GM23338 (cell line): ENCODE measurements at regions not wholly inside any gene's neighbourhood (a gene's known extent, or its start where the extent isn't known, plus 50 kb on each side); places are given as distances from the start of the nearest gene placed in this dataset.

Source experiments
- ATAC-seq: fragments of 200-7000 bp; cut with Tn5 transposase; 3 replicates; pipeline ENCODE4 v1.9.1; 2020
- DNase-seq: peaks from one replicate; pipeline ENCODE4 v3.0.0-alpha.2; 2015; ENCODE audit warnings: low spot score
- H2AFZ ChIP-seq: fragments of 200-600 bp; sonication (generic); 2 replicates; pipeline ENCODE4 v1.8.0; 2016; ENCODE audit warnings: antibody characterized with exemption, mild to moderate bottlenecking, moderate library complexity
- H3F3A ChIP-seq: fragments of 200-600 bp; sonication (generic); replicated peaks from 2 replicates; pipeline ENCODE4 v1.8.0; 2017; ENCODE audit warnings: antibody characterized with exemption, mixed run types, low read depth
- H3K27ac ChIP-seq: fragments of 200-600 bp; sonication (generic); 2 replicates; pipeline ENCODE4 v1.6.1; 2016; ENCODE audit warnings: low read depth
- H3K27me3 ChIP-seq: fragments of 200-600 bp; sonication (generic); 2 replicates; pipeline ENCODE4 v1.8.0; 2016; ENCODE audit warnings: mild to moderate bottlenecking, mixed run types, moderate library complexity; ENCODE audit not compliant: insufficient read depth
- H3K36me3 ChIP-seq: fragments of 200-600 bp; sonication (generic); 2 replicates; pipeline ENCODE4 v1.8.0; 2016; ENCODE audit warnings: mild to moderate bottlenecking; ENCODE audit not compliant: insufficient read depth
- H3K4me1 ChIP-seq: fragments of 200-600 bp; sonication (generic); 2 replicates; pipeline ENCODE4 v1.8.0; 2016; ENCODE audit warnings: mild to moderate bottlenecking, moderate library complexity; ENCODE audit not compliant: insufficient read depth
- H3K4me2 ChIP-seq: fragments of 200-600 bp; sonication (generic); 2 replicates; pipeline ENCODE4 v1.7.1; 2017; ENCODE audit warnings: mixed run types
- H3K4me3 ChIP-seq: fragments of 200-600 bp; sonication (generic); 2 replicates; pipeline ENCODE4 v1.6.1; 2016; ENCODE audit warnings: mixed run types
- H3K79me2 ChIP-seq: fragments of 200-600 bp; sonication (generic); replicated peaks from 2 replicates; pipeline ENCODE4 v1.8.0; 2017; ENCODE audit warnings: mild to moderate bottlenecking; ENCODE audit not compliant: insufficient read depth
- H3K9me2 ChIP-seq: fragments of 200-600 bp; sonication (generic); 2 replicates; pipeline ENCODE4 v1.8.0; 2017; ENCODE audit not compliant: insufficient read depth
- H4K20me1 ChIP-seq: fragments of 200-600 bp; sonication (generic); replicated peaks from 2 replicates; pipeline ENCODE4 v1.8.0; 2017; ENCODE audit warnings: mild to moderate bottlenecking; ENCODE audit not compliant: insufficient read depth
- H3K27ac Mint-ChIP-seq: 2 replicates; pipeline ENCODE4 v1.8.0; 2020; ENCODE audit warnings: inconsistent platforms, mild to moderate bottlenecking, moderate library complexity, mixed read lengths
- H3K27me3 Mint-ChIP-seq: 3 replicates; pipeline ENCODE4 v1.8.0; 2022; ENCODE audit warnings: low read depth, mild to moderate bottlenecking, moderate library complexity, mixed read lengths, inconsistent platforms; ENCODE audit not compliant: insufficient read depth, poor library complexity
- H3K36me3 Mint-ChIP-seq: 3 replicates; pipeline ENCODE4 v1.8.0; 2021; ENCODE audit warnings: low read depth, mild to moderate bottlenecking, inconsistent platforms, moderate library complexity, mixed read lengths
- H3K4me1 Mint-ChIP-seq: 3 replicates; pipeline ENCODE4 v1.8.0; 2020; ENCODE audit warnings: mild to moderate bottlenecking, inconsistent platforms, mixed read lengths
- H3K4me3 Mint-ChIP-seq: 3 replicates; pipeline ENCODE4 v1.8.0; 2021; ENCODE audit warnings: moderate library complexity, mild to moderate bottlenecking, inconsistent platforms, mixed read lengths
- H3K9me3 Mint-ChIP-seq: 3 replicates; pipeline ENCODE4 v1.8.0; 2020; ENCODE audit warnings: moderate library complexity, mild to moderate bottlenecking, inconsistent platforms, mixed read lengths
- CREB1 ChIP-seq: fragments of 250-450 bp; sonication (Bioruptor Pico); IDR thresholded peaks from 2 replicates; pipeline ENCODE4 v1.5.0; 2020; ENCODE audit warnings: low read depth, mild to moderate bottlenecking, moderate library complexity
- EZH2 ChIP-seq: fragments of 200-600 bp; sonication (generic); IDR thresholded peaks from one replicate; pipeline ENCODE4 v1.8.0; 2017; ENCODE audit warnings: antibody characterized with exemption, mild to moderate bottlenecking, low read depth; ENCODE audit not compliant: unreplicated experiment
- EZH2phosphoT487 ChIP-seq: fragments of 200-600 bp; sonication (generic); IDR thresholded peaks from one replicate; pipeline ENCODE4 v1.8.1; 2018; ENCODE audit warnings: antibody characterized with exemption; ENCODE audit not compliant: unreplicated experiment
- NANOG ChIP-seq: IDR thresholded peaks from 2 replicates; pipeline ENCODE4 v1.6.1; 2016; ENCODE audit warnings: antibody characterized with exemption, borderline replicate concordance
- POLR2AphosphoS5 ChIP-seq: IDR thresholded peaks from 2 replicates; pipeline ENCODE4 v1.6.1; 2016; ENCODE audit warnings: antibody characterized with exemption, low read depth
- ZNF114 ChIP-seq: fragments of 250-450 bp; sonication (Bioruptor Pico); IDR thresholded peaks from 2 replicates; pipeline ENCODE4 v1.5.0; 2020; ENCODE audit warnings: mild to moderate bottlenecking, moderate library complexity
- TF ChIP-seq, protein P1 (sequence below): fragments of 250-450 bp; sonication (Bioruptor Pico); IDR thresholded peaks from 2 replicates; pipeline ENCODE4 v1.5.0; 2020; ENCODE audit warnings: mild to moderate bottlenecking, moderate library complexity
- TF ChIP-seq, protein P2 (sequence below): IDR thresholded peaks from 2 replicates; pipeline ENCODE4 v1.6.1; 2016; ENCODE audit warnings: antibody characterized with exemption

DNA sequence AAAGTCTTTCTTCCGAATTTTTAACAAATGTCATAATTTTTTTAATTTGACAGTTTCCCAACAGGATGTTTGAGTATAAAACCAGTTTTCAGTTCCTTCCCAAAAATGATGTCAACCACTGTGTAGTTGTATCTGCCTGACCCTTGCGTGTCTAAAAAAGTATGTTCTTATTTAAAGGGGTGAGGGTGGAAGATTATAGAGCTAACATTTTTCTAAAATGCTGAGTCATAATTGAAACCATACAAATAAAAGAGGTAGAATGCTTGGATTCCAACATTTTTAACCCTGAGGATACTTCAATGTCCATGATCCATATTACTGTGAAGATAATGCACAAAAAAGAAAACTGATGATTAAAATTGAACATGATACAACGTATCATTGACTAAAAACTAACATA lies 1388.8 kb downstream of the UQCRFS1 start:
- no peak overlapping the region for H3K27ac ChIP-seq
- H3F3A ChIP-seq = no peaks in the 10 kb centered on the region
- no peaks in the 10 kb centered on the region for H3K4me1 ChIP-seq
- Mint-ChIP-seq H3K4me1 (no peaks in the 10 kb centered on the region), H3K27me3 (no peaks in the 10 kb centered on the region), H3K4me3 (no peak overlapping the region), H3K36me3 (peaks cover 38% of the 10 kb centered on the region), H3K27ac (no peak overlapping the region), H3K9me3 (peaks cover 75% of the 10 kb centered on the region)
- ATAC-seq (no peak), DNase-seq (no peak)
- no peaks in the 10 kb centered on the region for H3K27me3 ChIP-seq
- H3K79me2 ChIP-seq = no peaks in the 10 kb centered on the region
- TF ChIP-seq ZNF114 (CRISPR knock-in tag) (no peak), EZH2phosphoT487 (no peak), NANOG (no peak), CREB1 (no peak), EZH2 (no peak), POLR2AphosphoS5 (no peak)
- TF ChIP-seq, protein P1, sequence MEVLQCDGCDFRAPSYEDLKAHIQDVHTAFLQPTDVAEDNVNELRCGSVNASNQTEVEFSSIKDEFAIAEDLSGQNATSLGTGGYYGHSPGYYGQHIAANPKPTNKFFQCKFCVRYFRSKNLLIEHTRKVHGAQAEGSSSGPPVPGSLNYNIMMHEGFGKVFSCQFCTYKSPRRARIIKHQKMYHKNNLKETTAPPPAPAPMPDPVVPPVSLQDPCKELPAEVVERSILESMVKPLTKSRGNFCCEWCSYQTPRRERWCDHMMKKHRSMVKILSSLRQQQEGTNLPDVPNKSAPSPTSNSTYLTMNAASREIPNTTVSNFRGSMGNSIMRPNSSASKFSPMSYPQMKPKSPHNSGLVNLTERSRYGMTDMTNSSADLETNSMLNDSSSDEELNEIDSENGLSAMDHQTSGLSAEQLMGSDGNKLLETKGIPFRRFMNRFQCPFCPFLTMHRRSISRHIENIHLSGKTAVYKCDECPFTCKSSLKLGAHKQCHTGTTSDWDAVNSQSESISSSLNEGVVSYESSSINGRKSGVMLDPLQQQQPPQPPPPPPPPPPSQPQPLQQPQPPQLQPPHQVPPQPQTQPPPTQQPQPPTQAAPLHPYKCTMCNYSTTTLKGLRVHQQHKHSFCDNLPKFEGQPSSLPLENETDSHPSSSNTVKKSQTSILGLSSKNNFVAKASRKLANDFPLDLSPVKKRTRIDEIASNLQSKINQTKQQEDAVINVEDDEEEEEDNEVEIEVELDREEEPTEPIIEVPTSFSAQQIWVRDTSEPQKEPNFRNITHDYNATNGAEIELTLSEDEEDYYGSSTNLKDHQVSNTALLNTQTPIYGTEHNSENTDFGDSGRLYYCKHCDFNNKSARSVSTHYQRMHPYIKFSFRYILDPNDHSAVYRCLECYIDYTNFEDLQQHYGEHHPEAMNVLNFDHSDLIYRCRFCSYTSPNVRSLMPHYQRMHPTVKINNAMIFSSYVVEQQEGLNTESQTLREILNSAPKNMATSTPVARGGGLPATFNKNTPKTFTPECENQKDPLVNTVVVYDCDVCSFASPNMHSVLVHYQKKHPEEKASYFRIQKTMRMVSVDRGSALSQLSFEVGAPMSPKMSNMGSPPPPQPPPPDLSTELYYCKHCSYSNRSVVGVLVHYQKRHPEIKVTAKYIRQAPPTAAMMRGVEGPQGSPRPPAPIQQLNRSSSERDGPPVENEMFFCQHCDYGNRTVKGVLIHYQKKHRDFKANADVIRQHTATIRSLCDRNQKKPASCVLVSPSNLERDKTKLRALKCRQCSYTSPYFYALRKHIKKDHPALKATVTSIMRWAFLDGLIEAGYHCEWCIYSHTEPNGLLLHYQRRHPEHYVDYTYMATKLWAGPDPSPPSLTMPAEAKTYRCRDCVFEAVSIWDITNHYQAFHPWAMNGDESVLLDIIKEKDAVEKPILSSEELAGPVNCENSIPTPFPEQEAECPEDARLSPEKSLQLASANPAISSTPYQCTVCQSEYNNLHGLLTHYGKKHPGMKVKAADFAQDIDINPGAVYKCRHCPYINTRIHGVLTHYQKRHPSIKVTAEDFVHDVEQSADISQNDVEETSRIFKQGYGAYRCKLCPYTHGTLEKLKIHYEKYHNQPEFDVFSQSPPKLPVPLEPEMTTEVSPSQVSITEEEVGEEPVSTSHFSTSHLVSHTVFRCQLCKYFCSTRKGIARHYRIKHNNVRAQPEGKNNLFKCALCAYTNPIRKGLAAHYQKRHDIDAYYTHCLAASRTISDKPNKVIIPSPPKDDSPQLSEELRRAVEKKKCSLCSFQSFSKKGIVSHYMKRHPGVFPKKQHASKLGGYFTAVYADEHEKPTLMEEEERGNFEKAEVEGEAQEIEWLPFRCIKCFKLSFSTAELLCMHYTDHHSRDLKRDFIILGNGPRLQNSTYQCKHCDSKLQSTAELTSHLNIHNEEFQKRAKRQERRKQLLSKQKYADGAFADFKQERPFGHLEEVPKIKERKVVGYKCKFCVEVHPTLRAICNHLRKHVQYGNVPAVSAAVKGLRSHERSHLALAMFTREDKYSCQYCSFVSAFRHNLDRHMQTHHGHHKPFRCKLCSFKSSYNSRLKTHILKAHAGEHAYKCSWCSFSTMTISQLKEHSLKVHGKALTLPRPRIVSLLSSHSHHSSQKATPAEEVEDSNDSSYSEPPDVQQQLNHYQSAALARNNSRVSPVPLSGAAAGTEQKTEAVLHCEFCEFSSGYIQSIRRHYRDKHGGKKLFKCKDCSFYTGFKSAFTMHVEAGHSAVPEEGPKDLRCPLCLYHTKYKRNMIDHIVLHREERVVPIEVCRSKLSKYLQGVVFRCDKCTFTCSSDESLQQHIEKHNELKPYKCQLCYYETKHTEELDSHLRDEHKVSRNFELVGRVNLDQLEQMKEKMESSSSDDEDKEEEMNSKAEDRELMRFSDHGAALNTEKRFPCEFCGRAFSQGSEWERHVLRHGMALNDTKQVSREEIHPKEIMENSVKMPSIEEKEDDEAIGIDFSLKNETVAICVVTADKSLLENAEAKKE (CRISPR knock-in tag) = no peak
- TF ChIP-seq, protein P2, sequence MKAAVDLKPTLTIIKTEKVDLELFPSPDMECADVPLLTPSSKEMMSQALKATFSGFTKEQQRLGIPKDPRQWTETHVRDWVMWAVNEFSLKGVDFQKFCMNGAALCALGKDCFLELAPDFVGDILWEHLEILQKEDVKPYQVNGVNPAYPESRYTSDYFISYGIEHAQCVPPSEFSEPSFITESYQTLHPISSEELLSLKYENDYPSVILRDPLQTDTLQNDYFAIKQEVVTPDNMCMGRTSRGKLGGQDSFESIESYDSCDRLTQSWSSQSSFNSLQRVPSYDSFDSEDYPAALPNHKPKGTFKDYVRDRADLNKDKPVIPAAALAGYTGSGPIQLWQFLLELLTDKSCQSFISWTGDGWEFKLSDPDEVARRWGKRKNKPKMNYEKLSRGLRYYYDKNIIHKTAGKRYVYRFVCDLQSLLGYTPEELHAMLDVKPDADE = no peak
- no peaks in the 10 kb centered on the region for H4K20me1 ChIP-seq
- H3K36me3 ChIP-seq = 0 out of 2 replicates have a peak, but pooled peaks cover 4% of the 10 kb centered on the region
- H3K4me3 ChIP-seq = no peak overlapping the region
- H3K4me2 ChIP-seq = no peak overlapping the region
- no peak overlapping the region for H2AFZ ChIP-seq
- no peaks in the 10 kb centered on the region for H3K9me2 ChIP-seq
